ENCODE measurements at regions not wholly inside any gene's neighbourhood (a gene's known extent, or its start where the extent isn't known, plus 50 kb on each side); places are given as distances from the start of the nearest gene placed in this dataset.

DNA sequence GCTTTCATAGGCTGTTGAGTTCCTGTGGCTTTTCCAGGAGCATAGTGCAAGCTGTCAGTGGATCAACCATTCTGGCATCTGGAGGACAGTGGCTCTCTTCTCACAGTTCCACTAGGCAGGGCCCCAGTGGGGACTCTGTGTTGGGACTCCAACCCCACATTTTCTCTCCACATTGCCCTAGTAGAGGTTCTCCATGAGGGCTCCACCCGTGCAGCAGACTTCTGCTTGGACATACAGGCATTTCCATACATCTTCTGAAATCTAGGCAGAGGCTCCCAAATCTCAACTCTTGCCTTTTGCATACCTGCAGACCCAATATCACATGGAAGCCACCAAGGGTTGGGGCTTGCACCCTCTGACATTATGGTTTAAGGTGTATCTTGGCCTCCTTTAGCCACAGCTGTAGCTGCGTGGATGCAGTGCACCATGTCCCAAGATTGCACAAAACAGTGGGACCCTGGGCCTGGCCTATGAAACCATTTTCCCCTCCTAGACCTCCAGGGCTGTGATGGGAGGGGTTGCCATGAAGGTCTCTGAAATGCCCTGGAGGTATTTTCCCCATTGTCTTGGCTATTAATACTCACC, 645.9 kb upstream of the CITED2 start:
- no peaks in the 10 kb centered on the region for H4K20me1 ChIP-seq (replicated peaks; ENCODE audit: control insufficient read depth, insufficient read depth, low read length)
- H3K9me1 ChIP-seq (ENCODE audit: control insufficient read depth, insufficient read depth, low read length) = no peaks in the 10 kb centered on the region
- in situ Hi-C loops (cut with MboI) = no loop called here
- ATAC-seq (no peak), FAIRE-seq (no peak), DNase-seq (ENCODE audit: extremely low read depth in 1 of 4, low spot score in 3 of 4) (no peak)
- no TSS peak for BruUV-seq (replicated peaks)
- no peaks in the 10 kb centered on the region for H3K9me3 ChIP-seq (replicated peaks; ENCODE audit: control insufficient read depth, insufficient read depth, low read depth, low read length)
- H3K4me3 ChIP-seq = no peak overlapping the region
- H3K27me3 ChIP-seq (ENCODE audit: control insufficient read depth in 2 of 2, insufficient read depth in 2 of 2, low read length in 2 of 2) = no peaks in the 10 kb centered on the region
- no peak overlapping the region for H3K4me2 ChIP-seq (ENCODE audit: insufficient read depth, low read length)
- POLR2A ChIA-PET = interaction anchor here (0.5 kb wide), 1 partner anchor 10 kb away, joined by 3 read pairs; no protein-coding TSS in a partner anchor
- H3K4me1 ChIP-seq (replicated peaks in 1 of 2; ENCODE audit: control insufficient read depth in 2 of 2, insufficient read depth in 2 of 2, low read length in 2 of 2) = no peaks in the 10 kb centered on the region
- intact Hi-C loops (cut with micrococcal nuclease) = no loop called here
- H3K36me3 ChIP-seq (ENCODE audit: control insufficient read depth, insufficient read depth, low read length) = no peaks in the 10 kb centered on the region
- no peak overlapping the region for H3K27ac ChIP-seq (ENCODE audit: extremely low read depth, low read depth, low read length)
- H3K9ac ChIP-seq (ENCODE audit: insufficient read depth in 1 of 2, low read depth in 2 of 2, low read length in 2 of 2) = no peak overlapping the region
- H2AFZ ChIP-seq (ENCODE audit: low read depth, low read length) = no peak overlapping the region
- WGBS (ENCODE audit: insufficient coverage, low coverage, missing lambda C conversion rate) = 6% methylated on average over 2 of the region's 2 CpGs
- H3K79me2 ChIP-seq (ENCODE audit: control insufficient read depth, insufficient read depth, low read length) = no peaks in the 10 kb centered on the region
- CTCF ChIA-PET (ENCODE audit: low intra/inter-chr PET ratio) = no interaction called here
- TF ChIP-seq CBX1 (IDR thresholded peaks at IDR 0.05; ENCODE audit: low read depth) = peak; percentile 79; the same call in 1 of the 2 replicates
- no peak for TF ChIP-seq FIP1L1 (IDR thresholded peaks at IDR 0.05; ENCODE audit: low read depth, low read length, poor library complexity, severe bottlenecking)
- 0 out of 4 replicates have a peak, but pooled peaks of 1 of the 2 experiments have one; percentile 45 for TF ChIP-seq TRIM24 (IDR thresholded peaks at IDR 0.05)
- no peak for TF ChIP-seq ZNF197 (CRISPR knock-in tag; IDR thresholded peaks at IDR 0.05; ENCODE audit: low read depth)
- TF ChIP-seq, protein P1, sequence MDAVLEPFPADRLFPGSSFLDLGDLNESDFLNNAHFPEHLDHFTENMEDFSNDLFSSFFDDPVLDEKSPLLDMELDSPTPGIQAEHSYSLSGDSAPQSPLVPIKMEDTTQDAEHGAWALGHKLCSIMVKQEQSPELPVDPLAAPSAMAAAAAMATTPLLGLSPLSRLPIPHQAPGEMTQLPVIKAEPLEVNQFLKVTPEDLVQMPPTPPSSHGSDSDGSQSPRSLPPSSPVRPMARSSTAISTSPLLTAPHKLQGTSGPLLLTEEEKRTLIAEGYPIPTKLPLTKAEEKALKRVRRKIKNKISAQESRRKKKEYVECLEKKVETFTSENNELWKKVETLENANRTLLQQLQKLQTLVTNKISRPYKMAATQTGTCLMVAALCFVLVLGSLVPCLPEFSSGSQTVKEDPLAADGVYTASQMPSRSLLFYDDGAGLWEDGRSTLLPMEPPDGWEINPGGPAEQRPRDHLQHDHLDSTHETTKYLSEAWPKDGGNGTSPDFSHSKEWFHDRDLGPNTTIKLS (IDR thresholded peaks at IDR 0.05; ENCODE audit: borderline replicate concordance, low read depth) = no peak
- TF ChIP-seq, protein P2, sequence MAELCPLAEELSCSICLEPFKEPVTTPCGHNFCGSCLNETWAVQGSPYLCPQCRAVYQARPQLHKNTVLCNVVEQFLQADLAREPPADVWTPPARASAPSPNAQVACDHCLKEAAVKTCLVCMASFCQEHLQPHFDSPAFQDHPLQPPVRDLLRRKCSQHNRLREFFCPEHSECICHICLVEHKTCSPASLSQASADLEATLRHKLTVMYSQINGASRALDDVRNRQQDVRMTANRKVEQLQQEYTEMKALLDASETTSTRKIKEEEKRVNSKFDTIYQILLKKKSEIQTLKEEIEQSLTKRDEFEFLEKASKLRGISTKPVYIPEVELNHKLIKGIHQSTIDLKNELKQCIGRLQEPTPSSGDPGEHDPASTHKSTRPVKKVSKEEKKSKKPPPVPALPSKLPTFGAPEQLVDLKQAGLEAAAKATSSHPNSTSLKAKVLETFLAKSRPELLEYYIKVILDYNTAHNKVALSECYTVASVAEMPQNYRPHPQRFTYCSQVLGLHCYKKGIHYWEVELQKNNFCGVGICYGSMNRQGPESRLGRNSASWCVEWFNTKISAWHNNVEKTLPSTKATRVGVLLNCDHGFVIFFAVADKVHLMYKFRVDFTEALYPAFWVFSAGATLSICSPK (IDR thresholded peaks at IDR 0.05; ENCODE audit: borderline replicate concordance) = no peak
- TF ChIP-seq CBX3 (IDR thresholded peaks at IDR 0.05; ENCODE audit: borderline replicate concordance in 1 of 2, low read length in 2 of 2) = peak in 1 of 2 experiments; percentile 84; a peak in 2 of 3 replicates
- TF ChIP-seq SMAD2 (IDR thresholded peaks at IDR 0.05; ENCODE audit: low read depth, low read length) = no peak
- no peak for TF ChIP-seq DACH1 (IDR thresholded peaks at IDR 0.05; ENCODE audit: partially characterized antibody)
- no peak for TF ChIP-seq RBM25 (IDR thresholded peaks at IDR 0.05; ENCODE audit: low read depth, low read length, severe bottlenecking)
- TF ChIP-seq CBX5 (IDR thresholded peaks at IDR 0.05; ENCODE audit: borderline replicate concordance, low read depth) = peak; percentile 96
- TF ChIP-seq TRIM28 (IDR thresholded peaks at IDR 0.05) = peak; percentile 78; the same call in 1 of the 2 replicates
- no peak for TF ChIP-seq ETV1 (tag; conservative IDR thresholded peaks at IDR 0.05; ENCODE audit: low read depth)
- TF ChIP-seq STAG1 (CRISPR knock-in tag; IDR thresholded peaks at IDR 0.05; ENCODE audit: borderline replicate concordance) = no peak
- TF ChIP-seq, protein P3, sequence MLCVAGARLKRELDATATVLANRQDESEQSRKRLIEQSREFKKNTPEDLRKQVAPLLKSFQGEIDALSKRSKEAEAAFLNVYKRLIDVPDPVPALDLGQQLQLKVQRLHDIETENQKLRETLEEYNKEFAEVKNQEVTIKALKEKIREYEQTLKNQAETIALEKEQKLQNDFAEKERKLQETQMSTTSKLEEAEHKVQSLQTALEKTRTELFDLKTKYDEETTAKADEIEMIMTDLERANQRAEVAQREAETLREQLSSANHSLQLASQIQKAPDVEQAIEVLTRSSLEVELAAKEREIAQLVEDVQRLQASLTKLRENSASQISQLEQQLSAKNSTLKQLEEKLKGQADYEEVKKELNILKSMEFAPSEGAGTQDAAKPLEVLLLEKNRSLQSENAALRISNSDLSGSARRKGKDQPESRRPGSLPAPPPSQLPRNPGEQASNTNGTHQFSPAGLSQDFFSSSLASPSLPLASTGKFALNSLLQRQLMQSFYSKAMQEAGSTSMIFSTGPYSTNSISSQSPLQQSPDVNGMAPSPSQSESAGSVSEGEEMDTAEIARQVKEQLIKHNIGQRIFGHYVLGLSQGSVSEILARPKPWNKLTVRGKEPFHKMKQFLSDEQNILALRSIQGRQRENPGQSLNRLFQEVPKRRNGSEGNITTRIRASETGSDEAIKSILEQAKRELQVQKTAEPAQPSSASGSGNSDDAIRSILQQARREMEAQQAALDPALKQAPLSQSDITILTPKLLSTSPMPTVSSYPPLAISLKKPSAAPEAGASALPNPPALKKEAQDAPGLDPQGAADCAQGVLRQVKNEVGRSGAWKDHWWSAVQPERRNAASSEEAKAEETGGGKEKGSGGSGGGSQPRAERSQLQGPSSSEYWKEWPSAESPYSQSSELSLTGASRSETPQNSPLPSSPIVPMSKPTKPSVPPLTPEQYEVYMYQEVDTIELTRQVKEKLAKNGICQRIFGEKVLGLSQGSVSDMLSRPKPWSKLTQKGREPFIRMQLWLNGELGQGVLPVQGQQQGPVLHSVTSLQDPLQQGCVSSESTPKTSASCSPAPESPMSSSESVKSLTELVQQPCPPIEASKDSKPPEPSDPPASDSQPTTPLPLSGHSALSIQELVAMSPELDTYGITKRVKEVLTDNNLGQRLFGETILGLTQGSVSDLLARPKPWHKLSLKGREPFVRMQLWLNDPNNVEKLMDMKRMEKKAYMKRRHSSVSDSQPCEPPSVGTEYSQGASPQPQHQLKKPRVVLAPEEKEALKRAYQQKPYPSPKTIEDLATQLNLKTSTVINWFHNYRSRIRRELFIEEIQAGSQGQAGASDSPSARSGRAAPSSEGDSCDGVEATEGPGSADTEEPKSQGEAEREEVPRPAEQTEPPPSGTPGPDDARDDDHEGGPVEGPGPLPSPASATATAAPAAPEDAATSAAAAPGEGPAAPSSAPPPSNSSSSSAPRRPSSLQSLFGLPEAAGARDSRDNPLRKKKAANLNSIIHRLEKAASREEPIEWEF (CRISPR knock-in tag; IDR thresholded peaks at IDR 0.05) = no peak

Measured in K562 (cell line).